Liver (tissue), 8 donors: ENCODE measurements at regions not wholly inside any gene's neighbourhood (a gene's known extent, or its start where the extent isn't known, plus 50 kb on each side); places are given as distances from the start of the nearest gene placed in this dataset.

ENCODE experiments used
- DNase-seq: peaks from one replicate; pipeline ENCODE4 v3.0.0-alpha.2; 2017; ENCODE audit warnings: low spot score
- H3K27ac ChIP-seq, 2 donors: one replicate each; pipeline ENCODE4 v1.7.0; 2013; ENCODE audit warnings: inconsistent platforms in 2 of 2, low read length in 2 of 2, control low read depth in 1 of 2, low read depth in 1 of 2, mild to moderate bottlenecking in 1 of 2
- H3K27me3 ChIP-seq, 4 donors: one replicate each; pipeline versions ENCODE4 v1.6.1 to v1.7.0; 2013; ENCODE audit warnings: low read length in 3 of 4, inconsistent platforms in 1 of 4, mild to moderate bottlenecking in 1 of 4, moderate library complexity in 1 of 4; ENCODE audit not compliant: control insufficient read depth in 4 of 4, insufficient read depth in 4 of 4
- H3K36me3 ChIP-seq, 4 donors: one replicate each; pipeline versions ENCODE4 v1.6.1 to v1.7.0; 2013; ENCODE audit warnings: low read length in 3 of 4, mild to moderate bottlenecking in 3 of 4, low read depth in 1 of 4, moderate library complexity in 1 of 4; ENCODE audit not compliant: control insufficient read depth in 4 of 4, insufficient read depth in 3 of 4
- H3K4me1 ChIP-seq, 4 donors: one replicate each; pipeline versions ENCODE4 v1.6.1 to v1.7.0; 2013; ENCODE audit warnings: low read length in 3 of 4, mild to moderate bottlenecking in 3 of 4, moderate library complexity in 1 of 4; ENCODE audit not compliant: control insufficient read depth in 4 of 4, insufficient read depth in 4 of 4
- H3K4me3 ChIP-seq, 3 donors: one replicate each; pipeline versions ENCODE4 v1.6.1 to v1.7.0; 2013; ENCODE audit warnings: low read length in 3 of 3, control low read depth in 1 of 3, low read depth in 1 of 3, mild to moderate bottlenecking in 1 of 3
- H3K9ac ChIP-seq, 2 donors: one replicate each; pipeline ENCODE4 v1.7.0; 2013; ENCODE audit warnings: low read length in 2 of 2, mild to moderate bottlenecking in 2 of 2, moderate library complexity in 2 of 2, control low read depth in 1 of 2, low read depth in 1 of 2
- H3K9me3 ChIP-seq, 4 donors: one replicate each; pipeline versions ENCODE4 v1.6.1 to v1.7.0; 2013; ENCODE audit warnings: low read length in 3 of 4; ENCODE audit not compliant: control insufficient read depth in 4 of 4
- EGR1 ChIP-seq, 2 donors: IDR thresholded peaks; 2 replicates each; pipeline ENCODE4 v1.6.1; 2016 to 2018; ENCODE audit warnings: antibody characterized with exemption in 2 of 2, low read depth in 2 of 2
- FOXA1 ChIP-seq: IDR thresholded peaks from 2 replicates; pipeline ENCODE4 v1.6.1; 2016; ENCODE audit warnings: antibody characterized with exemption
- FOXA2 ChIP-seq: IDR thresholded peaks from 2 replicates; pipeline ENCODE4 v1.6.1; 2016; ENCODE audit warnings: antibody characterized with exemption
- GABPA ChIP-seq, 2 donors: IDR thresholded peaks in 1 of 2; conservative IDR thresholded peaks in 1 of 2; 2 replicates each; pipeline ENCODE4 v1.6.1; 2016; ENCODE audit warnings: antibody characterized with exemption in 2 of 2, mild to moderate bottlenecking in 1 of 2, moderate library complexity in 1 of 2
- HNF4A ChIP-seq, 2 donors: conservative IDR thresholded peaks; 2 replicates each; pipeline ENCODE4 v1.6.1; 2016; ENCODE audit warnings: antibody characterized with exemption in 2 of 2, mild to moderate bottlenecking in 2 of 2
- HNF4G ChIP-seq: IDR thresholded peaks from 2 replicates; pipeline ENCODE4 v1.6.1; 2016; ENCODE audit warnings: antibody characterized with exemption
- JUND ChIP-seq, 2 donors: IDR thresholded peaks; 2 replicates each; pipeline ENCODE4 v1.6.1; 2016; ENCODE audit warnings: antibody characterized with exemption in 2 of 2
- NR2F2 ChIP-seq: IDR thresholded peaks from 2 replicates; pipeline ENCODE4 v1.6.1; 2016; ENCODE audit warnings: antibody characterized with exemption
- RAD21 ChIP-seq, 2 donors: IDR thresholded peaks; 2 replicates each; pipeline ENCODE4 v1.6.1; 2016; ENCODE audit warnings: antibody characterized with exemption in 2 of 2, mild to moderate bottlenecking in 2 of 2
- RXRA ChIP-seq, 2 donors: IDR thresholded peaks; 2 replicates each; pipeline ENCODE4 v1.6.1; 2017 to 2018; ENCODE audit warnings: antibody characterized with exemption in 2 of 2, mild to moderate bottlenecking in 1 of 2
- SP1 ChIP-seq: IDR thresholded peaks from 2 replicates; pipeline ENCODE4 v1.6.1; 2018; ENCODE audit warnings: antibody characterized with exemption, mild to moderate bottlenecking
- TAF1 ChIP-seq: conservative IDR thresholded peaks from 2 replicates; pipeline ENCODE4 v1.6.1; 2016; ENCODE audit warnings: antibody characterized with exemption, mild to moderate bottlenecking
- YY1 ChIP-seq: IDR thresholded peaks from 2 replicates; pipeline ENCODE4 v1.6.1; 2016; ENCODE audit warnings: antibody characterized with exemption, mild to moderate bottlenecking
- WGBS: extraction: QIAGEN DNeasy Blood & Tissue Kit; methylation state at CpG from one replicate; pipeline ENCODE4 v1.1.7; 2013; 5-methylcytosine and 5-hydroxymethylcytosine counted together
- TF ChIP-seq, protein P1 (sequence below): IDR thresholded peaks from 2 replicates; pipeline ENCODE4 v1.6.1; 2016; ENCODE audit warnings: antibody characterized with exemption
- TF ChIP-seq, protein P2 (sequence below): IDR thresholded peaks from 2 replicates; pipeline ENCODE4 v1.6.1; 2016; ENCODE audit warnings: antibody characterized with exemption
- TF ChIP-seq, protein P3 (sequence below): IDR thresholded peaks from 2 replicates; pipeline ENCODE4 v1.6.1; 2016; ENCODE audit warnings: antibody characterized with exemption
- TF ChIP-seq, protein P4 (sequence below): IDR thresholded peaks from 2 replicates; pipeline ENCODE4 v1.6.1; 2016; ENCODE audit warnings: antibody characterized with exemption, mild to moderate bottlenecking
- TF ChIP-seq, protein P5 (sequence below): fragments of 150-350 bp; IDR thresholded peaks from 2 replicates; pipeline ENCODE4 v1.5.1; 2017; ENCODE audit warnings: improper control_type of control experiment, low read depth, low read length; ENCODE audit not compliant: missing input control
- donor health status: healthy.
- donor health status: healthy.
- donor health status: healthy.
- donor health status: healthy.
- donor health status: healthy.

DNA sequence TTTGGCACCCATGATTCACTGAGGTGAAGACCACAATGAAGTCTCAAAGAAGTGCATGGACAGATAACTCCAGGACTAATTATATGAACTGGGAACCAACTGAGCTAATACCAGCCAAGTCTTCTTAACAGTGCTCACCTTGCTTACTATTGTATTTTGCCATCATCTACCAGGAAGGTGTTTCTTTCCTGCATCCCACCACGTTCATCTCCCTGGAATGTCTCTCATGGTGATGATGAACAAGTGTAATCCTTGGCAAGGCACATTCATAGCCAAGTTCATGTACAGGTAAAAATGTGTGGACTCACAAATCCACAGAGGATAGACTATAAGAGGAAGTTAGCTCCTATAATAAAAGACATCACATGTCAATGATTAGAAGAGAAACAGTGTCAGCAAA lies 489.1 kb downstream of the SMARCA1 start:
- no peak overlapping the region for H3K4me3 ChIP-seq
- no peaks in the 10 kb centered on the region for H3K4me1 ChIP-seq
- peaks cover 0 to 2% (median 0%) of the 10 kb centered on the region in 4 donors for H3K27me3 ChIP-seq
- no peak overlapping the region for H3K9ac ChIP-seq
- H3K9me3 ChIP-seq, result no peaks in the 10 kb centered on the region
- H3K36me3 ChIP-seq, result no peaks in the 10 kb centered on the region
- 74% methylated on average over 1 of the region's 1 CpG for WGBS
- H3K27ac ChIP-seq, result no peak overlapping the region
- no peak for TF ChIP-seq JUND (IDR thresholded peaks at IDR 0.05)
- TF ChIP-seq, protein P1, sequence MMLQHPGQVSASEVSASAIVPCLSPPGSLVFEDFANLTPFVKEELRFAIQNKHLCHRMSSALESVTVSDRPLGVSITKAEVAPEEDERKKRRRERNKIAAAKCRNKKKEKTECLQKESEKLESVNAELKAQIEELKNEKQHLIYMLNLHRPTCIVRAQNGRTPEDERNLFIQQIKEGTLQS, result no peak
- no peak for TF ChIP-seq RXRA (IDR thresholded peaks at IDR 0.05)
- TF ChIP-seq RAD21 (IDR thresholded peaks at IDR 0.05), result no peak
- TF ChIP-seq TAF1, result no peak
- TF ChIP-seq HNF4A (conservative IDR thresholded peaks at IDR 0.05), result no peak
- TF ChIP-seq, protein P2, sequence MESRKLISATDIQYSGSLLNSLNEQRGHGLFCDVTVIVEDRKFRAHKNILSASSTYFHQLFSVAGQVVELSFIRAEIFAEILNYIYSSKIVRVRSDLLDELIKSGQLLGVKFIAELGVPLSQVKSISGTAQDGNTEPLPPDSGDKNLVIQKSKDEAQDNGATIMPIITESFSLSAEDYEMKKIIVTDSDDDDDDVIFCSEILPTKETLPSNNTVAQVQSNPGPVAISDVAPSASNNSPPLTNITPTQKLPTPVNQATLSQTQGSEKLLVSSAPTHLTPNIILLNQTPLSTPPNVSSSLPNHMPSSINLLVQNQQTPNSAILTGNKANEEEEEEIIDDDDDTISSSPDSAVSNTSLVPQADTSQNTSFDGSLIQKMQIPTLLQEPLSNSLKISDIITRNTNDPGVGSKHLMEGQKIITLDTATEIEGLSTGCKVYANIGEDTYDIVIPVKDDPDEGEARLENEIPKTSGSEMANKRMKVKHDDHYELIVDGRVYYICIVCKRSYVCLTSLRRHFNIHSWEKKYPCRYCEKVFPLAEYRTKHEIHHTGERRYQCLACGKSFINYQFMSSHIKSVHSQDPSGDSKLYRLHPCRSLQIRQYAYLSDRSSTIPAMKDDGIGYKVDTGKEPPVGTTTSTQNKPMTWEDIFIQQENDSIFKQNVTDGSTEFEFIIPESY, result no peak
- TF ChIP-seq, protein P3, sequence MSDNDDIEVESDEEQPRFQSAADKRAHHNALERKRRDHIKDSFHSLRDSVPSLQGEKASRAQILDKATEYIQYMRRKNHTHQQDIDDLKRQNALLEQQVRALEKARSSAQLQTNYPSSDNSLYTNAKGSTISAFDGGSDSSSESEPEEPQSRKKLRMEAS, result no peak
- no peak for TF ChIP-seq FOXA2
- TF ChIP-seq, protein P4, sequence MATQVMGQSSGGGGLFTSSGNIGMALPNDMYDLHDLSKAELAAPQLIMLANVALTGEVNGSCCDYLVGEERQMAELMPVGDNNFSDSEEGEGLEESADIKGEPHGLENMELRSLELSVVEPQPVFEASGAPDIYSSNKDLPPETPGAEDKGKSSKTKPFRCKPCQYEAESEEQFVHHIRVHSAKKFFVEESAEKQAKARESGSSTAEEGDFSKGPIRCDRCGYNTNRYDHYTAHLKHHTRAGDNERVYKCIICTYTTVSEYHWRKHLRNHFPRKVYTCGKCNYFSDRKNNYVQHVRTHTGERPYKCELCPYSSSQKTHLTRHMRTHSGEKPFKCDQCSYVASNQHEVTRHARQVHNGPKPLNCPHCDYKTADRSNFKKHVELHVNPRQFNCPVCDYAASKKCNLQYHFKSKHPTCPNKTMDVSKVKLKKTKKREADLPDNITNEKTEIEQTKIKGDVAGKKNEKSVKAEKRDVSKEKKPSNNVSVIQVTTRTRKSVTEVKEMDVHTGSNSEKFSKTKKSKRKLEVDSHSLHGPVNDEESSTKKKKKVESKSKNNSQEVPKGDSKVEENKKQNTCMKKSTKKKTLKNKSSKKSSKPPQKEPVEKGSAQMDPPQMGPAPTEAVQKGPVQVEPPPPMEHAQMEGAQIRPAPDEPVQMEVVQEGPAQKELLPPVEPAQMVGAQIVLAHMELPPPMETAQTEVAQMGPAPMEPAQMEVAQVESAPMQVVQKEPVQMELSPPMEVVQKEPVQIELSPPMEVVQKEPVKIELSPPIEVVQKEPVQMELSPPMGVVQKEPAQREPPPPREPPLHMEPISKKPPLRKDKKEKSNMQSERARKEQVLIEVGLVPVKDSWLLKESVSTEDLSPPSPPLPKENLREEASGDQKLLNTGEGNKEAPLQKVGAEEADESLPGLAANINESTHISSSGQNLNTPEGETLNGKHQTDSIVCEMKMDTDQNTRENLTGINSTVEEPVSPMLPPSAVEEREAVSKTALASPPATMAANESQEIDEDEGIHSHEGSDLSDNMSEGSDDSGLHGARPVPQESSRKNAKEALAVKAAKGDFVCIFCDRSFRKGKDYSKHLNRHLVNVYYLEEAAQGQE, result no peak
- TF ChIP-seq EGR1 (IDR thresholded peaks at IDR 0.05; ENCODE audit: low read depth in 2 of 2), result no peak
- DNase-seq, result no peak

DNA sequence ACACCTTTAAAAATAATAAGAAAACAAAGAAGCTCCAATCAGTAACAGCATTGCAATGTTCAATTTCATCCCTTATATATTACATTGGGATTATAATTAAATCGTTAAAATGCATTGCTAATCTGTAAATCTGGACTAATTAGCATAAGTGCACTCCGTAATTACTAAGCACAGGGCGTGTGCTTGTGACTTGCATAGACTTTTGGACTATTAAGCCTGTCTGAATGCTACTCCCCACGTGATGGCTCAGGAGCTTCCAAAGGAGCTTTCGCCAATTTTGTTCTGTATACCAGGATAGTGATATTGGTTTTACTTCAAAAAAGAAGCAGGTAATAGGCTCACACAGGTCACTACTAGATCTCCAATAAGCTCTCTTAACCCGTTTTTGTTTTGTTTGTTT lies 497.1 kb downstream of the SMARCA1 start:
- H3K36me3 ChIP-seq, result no peaks in the 10 kb centered on the region
- H3K27me3 ChIP-seq, result no peaks in the 10 kb centered on the region
- H3K9me3 ChIP-seq, result no peaks in the 10 kb centered on the region
- no peak overlapping the region for H3K27ac ChIP-seq
- H3K4me3 ChIP-seq, result no peak overlapping the region
- DNase-seq, result no peak
- no peaks in the 10 kb centered on the region for H3K4me1 ChIP-seq
- 81% methylated on average over 6 of the region's 6 CpGs for WGBS
- H3K9ac ChIP-seq, result no peak overlapping the region
- TF ChIP-seq HNF4A (conservative IDR thresholded peaks at IDR 0.05) (no peak), YY1 (no peak), SP1 (no peak), FOXA1 (no peak), HNF4G (no peak), GABPA (IDR thresholded peaks at IDR 0.05 in 1 of 2, conservative IDR thresholded peaks at IDR 0.05 in 1 of 2) (no peak), TAF1 (no peak), EGR1 (IDR thresholded peaks at IDR 0.05; ENCODE audit: low read depth in 2 of 2) (no peak), RXRA (IDR thresholded peaks at IDR 0.05) (no peak), RAD21 (IDR thresholded peaks at IDR 0.05) (no peak), NR2F2 (no peak), JUND (IDR thresholded peaks at IDR 0.05) (no peak), FOXA2 (no peak)
- TF ChIP-seq, protein P3, result no peak
- TF ChIP-seq, protein P1, result no peak
- TF ChIP-seq, protein P5, sequence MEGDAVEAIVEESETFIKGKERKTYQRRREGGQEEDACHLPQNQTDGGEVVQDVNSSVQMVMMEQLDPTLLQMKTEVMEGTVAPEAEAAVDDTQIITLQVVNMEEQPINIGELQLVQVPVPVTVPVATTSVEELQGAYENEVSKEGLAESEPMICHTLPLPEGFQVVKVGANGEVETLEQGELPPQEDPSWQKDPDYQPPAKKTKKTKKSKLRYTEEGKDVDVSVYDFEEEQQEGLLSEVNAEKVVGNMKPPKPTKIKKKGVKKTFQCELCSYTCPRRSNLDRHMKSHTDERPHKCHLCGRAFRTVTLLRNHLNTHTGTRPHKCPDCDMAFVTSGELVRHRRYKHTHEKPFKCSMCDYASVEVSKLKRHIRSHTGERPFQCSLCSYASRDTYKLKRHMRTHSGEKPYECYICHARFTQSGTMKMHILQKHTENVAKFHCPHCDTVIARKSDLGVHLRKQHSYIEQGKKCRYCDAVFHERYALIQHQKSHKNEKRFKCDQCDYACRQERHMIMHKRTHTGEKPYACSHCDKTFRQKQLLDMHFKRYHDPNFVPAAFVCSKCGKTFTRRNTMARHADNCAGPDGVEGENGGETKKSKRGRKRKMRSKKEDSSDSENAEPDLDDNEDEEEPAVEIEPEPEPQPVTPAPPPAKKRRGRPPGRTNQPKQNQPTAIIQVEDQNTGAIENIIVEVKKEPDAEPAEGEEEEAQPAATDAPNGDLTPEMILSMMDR, result no peak
- TF ChIP-seq, protein P2, result no peak
